ENCODE measurements at regions not wholly inside any gene's neighbourhood (a gene's known extent, or its start where the extent isn't known, plus 50 kb on each side); places are given as distances from the start of the nearest gene placed in this dataset.
"Not testable (repeated sequence)": the region's sequence is repeated elsewhere in the genome, so short reads cannot be mapped to it uniquely, and the experiment has no call there.

DNA sequence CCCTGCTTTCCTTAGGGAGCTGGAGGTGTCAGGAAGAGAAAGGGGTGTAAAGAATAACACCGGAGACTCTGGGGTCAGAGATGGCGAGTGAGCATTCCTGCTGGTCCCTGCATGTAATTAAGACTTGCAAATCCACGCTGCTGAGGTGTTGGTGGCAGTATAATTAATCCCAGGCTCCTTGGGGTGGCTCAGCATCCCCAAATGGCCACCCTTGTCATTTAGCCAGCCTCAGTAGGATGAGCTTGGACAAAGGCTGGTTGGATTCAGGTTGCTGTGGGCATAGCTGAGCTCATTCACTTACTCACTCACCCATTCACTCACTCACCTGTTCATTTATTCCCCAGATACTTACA lies 174.4 kb upstream of the RPH3A start:
- Histone ChIP-seq H3K4me1 (ENCODE audit: control insufficient read depth, insufficient read depth, low read length) (no peaks in the 10 kb centered on the region), H3K36me3 (ENCODE audit: control insufficient read depth in 2 of 2, insufficient read depth in 1 of 2, low read length in 2 of 2) (no peaks in the 10 kb centered on the region), H3K27ac (ENCODE audit: extremely low read depth, low read depth, low read length) (no peak overlapping the region), H3K4me3 (ENCODE audit: low read depth, low read length) (no peak overlapping the region), H3K9me3 (ENCODE audit: control insufficient read depth, insufficient read depth, low read depth, low read length) (no peaks in the 10 kb centered on the region)
- TF ChIP-seq, protein P1, sequence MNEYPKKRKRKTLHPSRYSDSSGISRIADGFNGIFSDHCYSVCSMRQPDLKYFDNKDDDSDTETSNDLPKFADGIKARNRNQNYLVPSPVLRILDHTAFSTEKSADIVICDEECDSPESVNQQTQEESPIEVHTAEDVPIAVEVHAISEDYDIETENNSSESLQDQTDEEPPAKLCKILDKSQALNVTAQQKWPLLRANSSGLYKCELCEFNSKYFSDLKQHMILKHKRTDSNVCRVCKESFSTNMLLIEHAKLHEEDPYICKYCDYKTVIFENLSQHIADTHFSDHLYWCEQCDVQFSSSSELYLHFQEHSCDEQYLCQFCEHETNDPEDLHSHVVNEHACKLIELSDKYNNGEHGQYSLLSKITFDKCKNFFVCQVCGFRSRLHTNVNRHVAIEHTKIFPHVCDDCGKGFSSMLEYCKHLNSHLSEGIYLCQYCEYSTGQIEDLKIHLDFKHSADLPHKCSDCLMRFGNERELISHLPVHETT (tag by site-specific recombination; IDR thresholded peaks at IDR 0.05): no peak
- TF ChIP-seq ZBTB20 (tag by site-specific recombination; IDR thresholded peaks at IDR 0.05) (no peak), ZNF169 (tag by site-specific recombination; IDR thresholded peaks at IDR 0.05) (no peak), ZNF366 (tag by site-specific recombination; conservative IDR thresholded peaks at IDR 0.05) (no peak), ZEB2 (tag by site-specific recombination; IDR thresholded peaks at IDR 0.05) (no peak), ZNF2 (tag by site-specific recombination; IDR thresholded peaks at IDR 0.05) (no peak), ZNF549 (tag by site-specific recombination; IDR thresholded peaks at IDR 0.05) (no peak), GLIS1 (tag by site-specific recombination; IDR thresholded peaks at IDR 0.05) (no peak)
- TF ChIP-seq, protein P2, sequence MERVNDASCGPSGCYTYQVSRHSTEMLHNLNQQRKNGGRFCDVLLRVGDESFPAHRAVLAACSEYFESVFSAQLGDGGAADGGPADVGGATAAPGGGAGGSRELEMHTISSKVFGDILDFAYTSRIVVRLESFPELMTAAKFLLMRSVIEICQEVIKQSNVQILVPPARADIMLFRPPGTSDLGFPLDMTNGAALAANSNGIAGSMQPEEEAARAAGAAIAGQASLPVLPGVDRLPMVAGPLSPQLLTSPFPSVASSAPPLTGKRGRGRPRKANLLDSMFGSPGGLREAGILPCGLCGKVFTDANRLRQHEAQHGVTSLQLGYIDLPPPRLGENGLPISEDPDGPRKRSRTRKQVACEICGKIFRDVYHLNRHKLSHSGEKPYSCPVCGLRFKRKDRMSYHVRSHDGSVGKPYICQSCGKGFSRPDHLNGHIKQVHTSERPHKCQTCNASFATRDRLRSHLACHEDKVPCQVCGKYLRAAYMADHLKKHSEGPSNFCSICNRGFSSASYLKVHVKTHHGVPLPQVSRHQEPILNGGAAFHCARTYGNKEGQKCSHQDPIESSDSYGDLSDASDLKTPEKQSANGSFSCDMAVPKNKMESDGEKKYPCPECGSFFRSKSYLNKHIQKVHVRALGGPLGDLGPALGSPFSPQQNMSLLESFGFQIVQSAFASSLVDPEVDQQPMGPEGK (tag by site-specific recombination; IDR thresholded peaks at IDR 0.05): no peak
- TF ChIP-seq, protein P3, sequence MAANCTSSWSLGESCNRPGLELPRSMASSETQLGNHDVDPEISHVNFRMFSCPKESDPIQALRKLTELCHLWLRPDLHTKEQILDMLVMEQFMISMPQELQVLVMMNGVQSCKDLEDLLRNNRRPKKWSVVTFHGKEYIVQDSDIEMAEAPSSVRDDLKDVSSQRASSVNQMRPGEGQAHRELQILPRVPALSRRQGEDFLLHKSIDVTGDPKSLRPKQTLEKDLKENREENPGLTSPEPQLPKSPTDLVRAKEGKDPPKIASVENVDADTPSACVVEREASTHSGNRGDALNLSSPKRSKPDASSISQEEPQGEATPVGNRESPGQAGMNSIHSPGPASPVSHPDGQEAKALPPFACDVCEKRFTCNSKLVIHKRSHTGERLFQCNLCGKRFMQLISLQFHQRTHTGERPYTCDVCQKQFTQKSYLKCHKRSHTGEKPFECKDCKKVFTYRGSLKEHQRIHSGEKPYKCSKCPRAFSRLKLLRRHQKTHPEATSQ (tag by site-specific recombination; IDR thresholded peaks at IDR 0.05): no peak
- TF ChIP-seq, protein P4, sequence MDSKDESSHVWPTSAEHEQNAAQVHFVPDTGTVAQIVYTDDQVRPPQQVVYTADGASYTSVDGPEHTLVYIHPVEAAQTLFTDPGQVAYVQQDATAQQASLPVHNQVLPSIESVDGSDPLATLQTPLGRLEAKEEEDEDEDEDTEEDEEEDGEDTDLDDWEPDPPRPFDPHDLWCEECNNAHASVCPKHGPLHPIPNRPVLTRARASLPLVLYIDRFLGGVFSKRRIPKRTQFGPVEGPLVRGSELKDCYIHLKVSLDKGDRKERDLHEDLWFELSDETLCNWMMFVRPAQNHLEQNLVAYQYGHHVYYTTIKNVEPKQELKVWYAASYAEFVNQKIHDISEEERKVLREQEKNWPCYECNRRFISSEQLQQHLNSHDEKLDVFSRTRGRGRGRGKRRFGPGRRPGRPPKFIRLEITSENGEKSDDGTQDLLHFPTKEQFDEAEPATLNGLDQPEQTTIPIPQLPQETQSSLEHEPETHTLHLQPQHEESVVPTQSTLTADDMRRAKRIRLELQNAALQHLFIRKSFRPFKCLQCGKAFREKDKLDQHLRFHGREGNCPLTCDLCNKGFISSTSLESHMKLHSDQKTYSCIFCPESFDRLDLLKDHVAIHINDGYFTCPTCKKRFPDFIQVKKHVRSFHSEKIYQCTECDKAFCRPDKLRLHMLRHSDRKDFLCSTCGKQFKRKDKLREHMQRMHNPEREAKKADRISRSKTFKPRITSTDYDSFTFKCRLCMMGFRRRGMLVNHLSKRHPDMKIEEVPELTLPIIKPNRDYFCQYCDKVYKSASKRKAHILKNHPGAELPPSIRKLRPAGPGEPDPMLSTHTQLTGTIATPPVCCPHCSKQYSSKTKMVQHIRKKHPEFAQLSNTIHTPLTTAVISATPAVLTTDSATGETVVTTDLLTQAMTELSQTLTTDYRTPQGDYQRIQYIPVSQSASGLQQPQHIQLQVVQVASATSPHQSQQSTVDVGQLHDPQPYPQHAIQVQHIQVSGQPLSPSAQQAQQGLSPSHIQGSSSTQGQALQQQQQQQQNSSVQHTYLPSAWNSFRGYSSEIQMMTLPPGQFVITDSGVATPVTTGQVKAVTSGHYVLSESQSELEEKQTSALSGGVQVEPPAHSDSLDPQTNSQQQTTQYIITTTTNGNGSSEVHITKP (tag by site-specific recombination; IDR thresholded peaks at IDR 0.05): no peak
- TF ChIP-seq, protein P5, sequence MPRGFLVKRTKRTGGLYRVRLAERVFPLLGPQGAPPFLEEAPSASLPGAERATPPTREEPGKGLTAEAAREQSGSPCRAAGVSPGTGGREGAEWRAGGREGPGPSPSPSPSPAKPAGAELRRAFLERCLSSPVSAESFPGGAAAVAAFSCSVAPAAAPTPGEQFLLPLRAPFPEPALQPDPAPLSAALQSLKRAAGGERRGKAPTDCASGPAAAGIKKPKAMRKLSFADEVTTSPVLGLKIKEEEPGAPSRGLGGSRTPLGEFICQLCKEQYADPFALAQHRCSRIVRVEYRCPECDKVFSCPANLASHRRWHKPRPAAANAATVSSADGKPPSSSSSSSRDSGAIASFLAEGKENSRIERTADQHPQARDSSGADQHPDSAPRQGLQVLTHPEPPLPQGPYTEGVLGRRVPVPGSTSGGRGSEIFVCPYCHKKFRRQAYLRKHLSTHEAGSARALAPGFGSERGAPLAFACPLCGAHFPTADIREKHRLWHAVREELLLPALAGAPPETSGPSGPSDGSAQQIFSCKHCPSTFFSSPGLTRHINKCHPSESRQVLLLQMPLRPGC (tag by site-specific recombination; IDR thresholded peaks at IDR 0.05): no peak
- TF ChIP-seq, protein P6, sequence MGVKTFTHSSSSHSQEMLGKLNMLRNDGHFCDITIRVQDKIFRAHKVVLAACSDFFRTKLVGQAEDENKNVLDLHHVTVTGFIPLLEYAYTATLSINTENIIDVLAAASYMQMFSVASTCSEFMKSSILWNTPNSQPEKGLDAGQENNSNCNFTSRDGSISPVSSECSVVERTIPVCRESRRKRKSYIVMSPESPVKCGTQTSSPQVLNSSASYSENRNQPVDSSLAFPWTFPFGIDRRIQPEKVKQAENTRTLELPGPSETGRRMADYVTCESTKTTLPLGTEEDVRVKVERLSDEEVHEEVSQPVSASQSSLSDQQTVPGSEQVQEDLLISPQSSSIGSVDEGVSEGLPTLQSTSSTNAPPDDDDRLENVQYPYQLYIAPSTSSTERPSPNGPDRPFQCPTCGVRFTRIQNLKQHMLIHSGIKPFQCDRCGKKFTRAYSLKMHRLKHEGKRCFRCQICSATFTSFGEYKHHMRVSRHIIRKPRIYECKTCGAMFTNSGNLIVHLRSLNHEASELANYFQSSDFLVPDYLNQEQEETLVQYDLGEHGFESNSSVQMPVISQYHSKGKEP (tag by site-specific recombination; IDR thresholded peaks at IDR 0.05): no peak
- ChIA-PET CTCF (no interaction called here), POLR2A (no interaction called here)

DNA sequence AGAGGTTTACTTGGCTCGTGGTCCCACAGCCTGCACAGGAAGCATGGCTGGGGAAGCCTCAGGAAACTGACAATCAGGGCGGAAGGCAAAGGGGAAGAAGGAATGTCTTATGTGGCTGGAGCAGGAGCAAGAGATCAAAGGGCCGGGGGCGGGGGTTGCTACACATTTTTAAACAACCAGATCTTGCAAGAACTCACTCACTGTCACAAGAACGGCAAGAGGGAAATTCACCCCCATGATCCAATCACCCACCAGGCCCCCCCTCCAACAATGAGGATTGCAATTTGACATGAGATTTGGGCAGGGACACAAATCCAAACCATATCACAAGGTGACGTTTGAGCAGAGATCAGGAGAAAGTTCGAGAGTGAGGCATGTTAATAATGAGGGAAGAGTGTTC lies 163.7 kb upstream of the RPH3A start:
- Histone ChIP-seq H3K4me3 (ENCODE audit: low read depth, low read length) (no peak overlapping the region), H3K36me3 (ENCODE audit: control insufficient read depth in 2 of 2, insufficient read depth in 1 of 2, low read length in 2 of 2) (no peaks in the 10 kb centered on the region), H3K9me3 (ENCODE audit: control insufficient read depth, insufficient read depth, low read depth, low read length) (no peaks in the 10 kb centered on the region), H3K27ac (ENCODE audit: extremely low read depth, low read depth, low read length) (no peak overlapping the region), H3K4me1 (ENCODE audit: control insufficient read depth, insufficient read depth, low read length) (no peaks in the 10 kb centered on the region)
- POLR2A ChIA-PET: no interaction called here
- TF ChIP-seq RBAK (tag by site-specific recombination; IDR thresholded peaks at IDR 0.05) (no peak), ZNF155 (tag by site-specific recombination; IDR thresholded peaks at IDR 0.05) (no peak), ZNF2 (tag by site-specific recombination; IDR thresholded peaks at IDR 0.05) (no peak)
- CTCF ChIA-PET: no interaction called here

DNA sequence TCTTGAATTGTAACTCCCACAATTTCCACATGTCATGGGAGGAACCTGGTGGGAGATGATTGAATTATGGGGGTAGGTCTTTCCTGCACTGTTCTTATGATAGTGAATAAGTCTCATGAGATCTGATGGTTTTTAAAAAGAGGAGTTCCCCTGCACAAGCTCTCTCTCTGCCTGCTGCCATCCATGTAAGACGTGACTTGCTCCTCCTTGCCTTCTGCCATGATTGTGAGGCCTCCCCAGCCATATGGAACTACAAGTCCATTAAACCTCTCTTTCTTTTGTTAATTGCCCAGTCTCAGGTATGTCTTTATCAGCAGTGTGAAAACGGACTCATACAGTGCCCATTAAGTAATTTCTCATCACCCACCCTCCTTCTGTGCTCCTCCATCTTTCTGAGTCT lies 159.6 kb upstream of the RPH3A start:
- CTCF ChIA-PET; H3K4me3 ChIP-seq (ENCODE audit: low read depth, low read length); POLR2A ChIA-PET; H3K4me1 ChIP-seq (ENCODE audit: control insufficient read depth, insufficient read depth, low read length); H3K27ac ChIP-seq (ENCODE audit: extremely low read depth, low read depth, low read length); H3K9me3 ChIP-seq (ENCODE audit: control insufficient read depth, insufficient read depth, low read depth, low read length); H3K36me3 ChIP-seq (ENCODE audit: control insufficient read depth in 2 of 2, insufficient read depth in 1 of 2, low read length in 2 of 2): not testable (repeated sequence)

Data from HEK293 (cell line).